BE2C (cell line): ENCODE measurements at regions not wholly inside any gene's neighbourhood (a gene's known extent, or its start where the extent isn't known, plus 50 kb on each side); places are given as distances from the start of the nearest gene placed in this dataset.
"Not testable (repeated sequence)": the region's sequence is repeated elsewhere in the genome, so short reads cannot be mapped to it uniquely, and the experiment has no call there.

Experiments used
- DNase-seq: peaks from one replicate; pipeline ENCODE4 v3.0.0-alpha.2; 2020
- H3K27me3 ChIP-seq: fragments of 250-450 bp; sonication (Bioruptor Pico); 2 replicates; pipeline ENCODE4 v1.5.1; 2020; ENCODE audit warnings: mild to moderate bottlenecking
- H3K36me3 ChIP-seq: fragments of 250-450 bp; sonication (Bioruptor Pico); 2 replicates; pipeline ENCODE4 v1.5.1; 2020; ENCODE audit warnings: mild to moderate bottlenecking
- H3K4me1 ChIP-seq: fragments of 250-450 bp; sonication (Bioruptor Pico); 2 replicates; pipeline ENCODE4 v1.5.1; 2020
- H3K4me3 ChIP-seq: 2 replicates; pipeline ENCODE4 v1.5.1; 2011; ENCODE audit warnings: low read depth, low read length
- H3K9me3 ChIP-seq: fragments of 250-450 bp; sonication (Bioruptor Pico); 2 replicates; pipeline ENCODE4 v1.5.1; 2020
- CTCF ChIP-seq: IDR thresholded peaks from 2 replicates; pipeline ENCODE4 v1.5.1; 2012; ENCODE audit warnings: mild to moderate bottlenecking, low read depth, low read length

GRCh38 chr17:71099003-71099714 is 929.8 kb downstream of the KCNJ2 start:
- TF ChIP-seq CTCF, result no peak
- Histone ChIP-seq H3K36me3 (no peaks in the 10 kb centered on the region), H3K9me3 (no peaks in the 10 kb centered on the region), H3K4me1 (no peaks in the 10 kb centered on the region; the same call in 1 of the 2 replicates), H3K4me3 (no peak overlapping the region), H3K27me3 (no peaks in the 10 kb centered on the region)
- no peak for DNase-seq

GRCh38 chr17:71102777-71103176 is 933.4 kb downstream of the KCNJ2 start:
- Histone ChIP-seq H3K27me3 (no peaks in the 10 kb centered on the region), H3K4me1 (peaks cover 9% of the 10 kb centered on the region), H3K4me3 (no peak overlapping the region), H3K36me3 (no peaks in the 10 kb centered on the region), H3K9me3 (no peaks in the 10 kb centered on the region)
- DNase-seq, result no peak
- no peak for TF ChIP-seq CTCF

GRCh38 chr17:71104225-71104624 is 934.9 kb downstream of the KCNJ2 start:
- no peaks in the 10 kb centered on the region for H3K27me3 ChIP-seq
- no peak overlapping the region for H3K4me3 ChIP-seq
- H3K9me3 ChIP-seq, result no peaks in the 10 kb centered on the region
- no peak for TF ChIP-seq CTCF
- H3K36me3 ChIP-seq, result no peaks in the 10 kb centered on the region
- DNase-seq, result no peak
- H3K4me1 ChIP-seq, result peaks cover 9% of the 10 kb centered on the region

DNA sequence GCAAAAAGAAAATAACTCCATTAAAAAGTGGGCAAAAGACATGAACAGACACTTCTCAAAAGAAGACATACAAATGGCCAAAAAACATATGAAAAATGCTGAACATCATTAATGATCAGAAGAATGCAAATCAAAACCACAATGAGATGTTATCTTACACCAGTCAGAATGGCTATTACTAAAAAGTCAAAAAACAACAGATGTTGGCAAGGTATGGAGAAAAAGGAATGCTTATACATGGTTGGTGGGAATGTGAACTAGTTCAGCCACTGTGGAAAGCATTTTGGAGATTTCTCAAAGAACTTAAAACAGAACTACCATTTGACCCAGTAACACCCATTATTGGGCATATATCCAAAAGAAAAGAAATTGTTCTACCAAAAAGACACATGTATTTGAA is 936.7 kb downstream of the KCNJ2 start:
- not testable (repeated sequence) for DNase-seq, H3K4me1 ChIP-seq, H3K9me3 ChIP-seq

DNA sequence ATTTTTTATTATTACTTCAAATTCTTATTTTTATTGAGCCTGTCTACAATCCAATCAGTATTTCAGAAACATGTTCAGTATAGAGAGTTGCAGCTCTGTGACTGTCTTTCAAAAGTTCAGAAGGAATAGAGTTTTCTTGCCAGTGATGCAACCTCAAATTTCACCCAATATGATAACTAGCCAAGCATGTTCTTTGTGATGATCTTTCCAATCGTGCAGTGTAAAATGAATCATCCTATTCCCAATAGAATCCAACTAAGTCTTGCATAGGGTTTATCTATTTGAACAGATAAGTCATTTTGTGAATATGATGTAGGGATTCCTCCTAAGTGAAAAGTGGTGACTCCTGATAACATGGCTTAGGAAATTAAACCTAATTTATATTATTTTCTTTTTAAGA is 937.8 kb downstream of the KCNJ2 start:
- Histone ChIP-seq H3K36me3 (no peaks in the 10 kb centered on the region), H3K27me3 (no peaks in the 10 kb centered on the region), H3K4me3 (no peak overlapping the region), H3K4me1 (peaks cover 9% of the 10 kb centered on the region), H3K9me3 (no peaks in the 10 kb centered on the region)
- no peak for TF ChIP-seq CTCF
- no peak for DNase-seq

More for the DNA sequence above, 936.7 kb downstream of the KCNJ2 start:
- not testable (repeated sequence) for H3K27me3 ChIP-seq, H3K36me3 ChIP-seq, H3K4me3 ChIP-seq

- TF ChIP-seq CTCF, result no peak
- Histone ChIP-seq H3K4me1 (peaks cover 9% of the 10 kb centered on the region), H3K4me3 (no peak overlapping the region), H3K9me3 (no peaks in the 10 kb centered on the region), H3K36me3 (no peaks in the 10 kb centered on the region), H3K27me3 (no peaks in the 10 kb centered on the region)
- no peak for DNase-seq
These were observed 940.4 kb downstream of the KCNJ2 start for GRCh38 chr17:71109697-71110096.
